ENCODE measurements at regions not wholly inside any gene's neighbourhood (a gene's known extent, or its start where the extent isn't known, plus 50 kb on each side); places are given as distances from the start of the nearest gene placed in this dataset.

GRCh38 chr5:135174315-135175096 lies 140.5 kb upstream of the PITX1 start:
- H3K4me1 ChIP-seq, result no peaks in the 10 kb centered on the region
- H3K36me3 ChIP-seq, result no peaks in the 10 kb centered on the region
- H3K27ac ChIP-seq, result no peak overlapping the region
- peak; percentile 21 for DNase-seq (ENCODE audit: low spot score)
- H3K9me3 ChIP-seq, result no peaks in the 10 kb centered on the region
- no peak overlapping the region for H3K4me3 ChIP-seq
- no peaks in the 10 kb centered on the region for H3K27me3 ChIP-seq
- no peak for TF ChIP-seq CTCF (IDR thresholded peaks at IDR 0.05)

- Histone ChIP-seq H3K36me3 (no peaks in the 10 kb centered on the region), H3K4me1 (no peaks in the 10 kb centered on the region), H3K27ac (no peak overlapping the region), H3K9me3 (no peaks in the 10 kb centered on the region), H3K27me3 (no peaks in the 10 kb centered on the region), H3K4me3 (no peak overlapping the region)
- peak; percentile 40 for DNase-seq (ENCODE audit: low spot score)
- TF ChIP-seq CTCF (IDR thresholded peaks at IDR 0.05), result no peak
These were observed 139.7 kb upstream of the PITX1 start for GRCh38 chr5:135173662-135174290.

GRCh38 chr5:135172718-135173117 lies 138.7 kb upstream of the PITX1 start:
- Histone ChIP-seq H3K27me3 (no peaks in the 10 kb centered on the region), H3K4me1 (no peaks in the 10 kb centered on the region), H3K36me3 (no peaks in the 10 kb centered on the region), H3K27ac (no peak overlapping the region), H3K9me3 (no peaks in the 10 kb centered on the region), H3K4me3 (no peak overlapping the region)
- TF ChIP-seq CTCF (IDR thresholded peaks at IDR 0.05), result no peak
- DNase-seq (ENCODE audit: low spot score), result peak; percentile 21

DNA sequence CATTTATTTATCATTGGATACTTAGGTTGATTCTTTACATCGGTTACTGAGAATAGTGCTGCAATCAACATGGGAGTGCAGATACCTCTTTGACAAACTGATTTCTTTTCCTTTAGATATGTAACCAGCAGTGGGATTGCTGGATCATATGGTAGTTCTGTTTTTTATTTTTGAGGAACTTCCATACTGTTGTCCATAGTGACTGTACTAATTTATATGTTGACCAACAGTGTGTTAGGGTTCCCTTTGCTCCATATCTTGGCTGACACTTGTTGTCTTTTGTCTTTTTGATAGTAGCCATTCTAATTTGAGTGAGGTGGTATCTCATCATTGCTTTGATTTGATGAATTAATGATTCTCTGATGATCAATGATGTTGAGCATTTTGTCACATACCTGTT lies 137.3 kb upstream of the PITX1 start:
- Histone ChIP-seq H3K27me3 (no peaks in the 10 kb centered on the region), H3K27ac (no peak overlapping the region), H3K9me3 (no peaks in the 10 kb centered on the region), H3K36me3 (no peaks in the 10 kb centered on the region), H3K4me1 (no peaks in the 10 kb centered on the region), H3K4me3 (no peak overlapping the region)
- DNase-seq (ENCODE audit: low spot score), result no peak
- TF ChIP-seq CTCF (IDR thresholded peaks at IDR 0.05), result no peak

- DNase-seq (ENCODE audit: low spot score), result no peak
- no peaks in the 10 kb centered on the region for H3K27me3 ChIP-seq
- no peak overlapping the region for H3K4me3 ChIP-seq
- H3K9me3 ChIP-seq, result no peaks in the 10 kb centered on the region
- no peak for TF ChIP-seq CTCF (IDR thresholded peaks at IDR 0.05)
- no peaks in the 10 kb centered on the region for H3K4me1 ChIP-seq
- H3K36me3 ChIP-seq, result no peaks in the 10 kb centered on the region
- H3K27ac ChIP-seq, result no peak overlapping the region
These were observed 136.5 kb upstream of the PITX1 start for GRCh38 chr5:135170500-135170899.

All from right atrium auricular region (tissue), 2 donors.